Spleen (tissue), 3 donors: ENCODE measurements at regions not wholly inside any gene's neighbourhood (a gene's known extent, or its start where the extent isn't known, plus 50 kb on each side); places are given as distances from the start of the nearest gene placed in this dataset.

Source experiments
- POLR2A ChIP-seq, 3 donors: fragments of 450-650 bp; IDR thresholded peaks; one replicate each; pipeline ENCODE4 v1.5.1; 2017; ENCODE audit warnings: antibody characterized with exemption in 3 of 3, mild to moderate bottlenecking in 1 of 3
- POLR2AphosphoS5 ChIP-seq, 3 donors: sonication (generic); formaldehyde crosslinking; IDR thresholded peaks; one replicate each; pipeline ENCODE4 v1.5.1; 2017; ENCODE audit warnings: antibody characterized with exemption in 3 of 3

DNA sequence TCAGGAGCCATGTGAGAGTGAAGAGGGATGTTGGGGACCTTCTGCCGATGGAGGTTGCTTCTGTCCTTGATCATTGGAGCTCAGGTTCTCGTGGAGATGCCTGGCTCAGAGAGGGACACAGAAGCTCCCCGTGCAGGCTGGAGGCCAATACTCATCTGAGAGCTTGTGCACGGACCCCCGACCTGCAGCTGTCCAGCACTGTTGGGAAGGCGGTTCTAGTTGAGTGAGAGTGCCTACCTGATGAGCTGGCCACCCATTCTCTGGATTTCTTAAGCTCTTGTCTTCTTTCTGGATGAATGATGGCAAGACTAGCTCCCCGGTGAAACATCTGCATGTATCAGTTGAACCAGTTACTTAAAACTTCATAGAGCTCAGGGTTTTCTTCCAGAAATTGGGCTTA, 247.6 kb upstream of the MKI67 start:
- no peak for TF ChIP-seq POLR2A (IDR thresholded peaks at IDR 0.05)
- no peak for TF ChIP-seq POLR2AphosphoS5 (IDR thresholded peaks at IDR 0.05)
